Thoracic aorta (tissue), 2 donors: ENCODE measurements at regions not wholly inside any gene's neighbourhood (a gene's known extent, or its start where the extent isn't known, plus 50 kb on each side); places are given as distances from the start of the nearest gene placed in this dataset.

Experiments used
- ATAC-seq: fragments of 150-250 bp; one replicate; pipeline ENCODE4 v1.8.0; 2017; ENCODE audit warnings: low read depth; ENCODE audit not compliant: insufficient number of reproducible peaks, low FRiP score
- DNase-seq: peaks from one replicate; pipeline ENCODE4 v3.0.0-alpha.2; 2020; ENCODE audit warnings: low spot score
- H3K27ac ChIP-seq, 2 donors: fragments of 200-600 bp; sonication (generic); 1 replicate in 1 of 2; 2 replicates in 1 of 2; pipeline ENCODE4 v1.5.1; 2016; ENCODE audit warnings: mild to moderate bottlenecking in 2 of 2, moderate library complexity in 2 of 2
- H3K27me3 ChIP-seq: fragments of 200-600 bp; sonication (generic); replicated peaks from 2 replicates; pipeline ENCODE4 v1.6.0; 2016; ENCODE audit warnings: mild to moderate bottlenecking; ENCODE audit not compliant: insufficient read depth
- H3K36me3 ChIP-seq: fragments of 200-600 bp; sonication (generic); one replicate; pipeline ENCODE4 v1.5.1; 2016
- H3K4me1 ChIP-seq, 2 donors: fragments of 200-600 bp; sonication (generic); 1 replicate in 1 of 2; 2 replicates in 1 of 2; pipeline versions ENCODE4 v1.5.1 to v1.6.0; 2016; ENCODE audit warnings: low read depth in 2 of 2, mild to moderate bottlenecking in 1 of 2; ENCODE audit not compliant: control insufficient read depth in 1 of 2
- H3K4me3 ChIP-seq: fragments of 200-600 bp; sonication (generic); 2 replicates; pipeline ENCODE4 v1.5.1; 2016; ENCODE audit warnings: mild to moderate bottlenecking
- H3K9me3 ChIP-seq: fragments of 200-600 bp; sonication (generic); 2 replicates; pipeline ENCODE4 v1.5.1; 2016
- CTCF ChIP-seq: fragments of 200-600 bp; sonication (generic); IDR thresholded peaks from one replicate; pipeline ENCODE4 v1.5.1; 2019; ENCODE audit warnings: antibody characterized with exemption

GRCh38 chr5:107043665-107044064 is 627.1 kb downstream of the EFNA5 start:
- ATAC-seq (no peak), DNase-seq (no peak)
- H3K27me3 ChIP-seq: no peaks in the 10 kb centered on the region
- no peaks in the 10 kb centered on the region for H3K9me3 ChIP-seq
- no peak overlapping the region for H3K4me3 ChIP-seq
- H3K4me1 ChIP-seq: no peaks in the 10 kb centered on the region
- TF ChIP-seq CTCF: no peak
- no peak overlapping the region for H3K27ac ChIP-seq
- no peaks in the 10 kb centered on the region for H3K36me3 ChIP-seq

- Histone ChIP-seq H3K4me1 (no peaks in the 10 kb centered on the region), H3K27me3 (no peaks in the 10 kb centered on the region), H3K27ac (no peak overlapping the region), H3K36me3 (no peaks in the 10 kb centered on the region), H3K9me3 (no peaks in the 10 kb centered on the region), H3K4me3 (no peak overlapping the region)
- ATAC-seq (no peak), DNase-seq (no peak)
- no peak for TF ChIP-seq CTCF
These were observed 629.8 kb downstream of the EFNA5 start for GRCh38 chr5:107040907-107041306.

GRCh38 chr5:107032629-107033028 is 638.1 kb downstream of the EFNA5 start:
- H3K9me3 ChIP-seq: no peaks in the 10 kb centered on the region
- H3K4me3 ChIP-seq: no peak overlapping the region
- H3K36me3 ChIP-seq: no peaks in the 10 kb centered on the region
- H3K27ac ChIP-seq: no peak overlapping the region
- no peak for DNase-seq
- no peak for TF ChIP-seq CTCF
- H3K4me1 ChIP-seq: no peaks in the 10 kb centered on the region
- no peak for ATAC-seq
- no peaks in the 10 kb centered on the region for H3K27me3 ChIP-seq

GRCh38 chr5:107028938-107029337 is 641.8 kb downstream of the EFNA5 start:
- ATAC-seq: no peak
- H3K27me3 ChIP-seq: no peaks in the 10 kb centered on the region
- H3K9me3 ChIP-seq: no peaks in the 10 kb centered on the region

GRCh38 chr5:107025712-107026497 is 644.8 kb downstream of the EFNA5 start:
- H3K27ac ChIP-seq: no peak overlapping the region
- H3K9me3 ChIP-seq: no peaks in the 10 kb centered on the region
- H3K27me3 ChIP-seq: no peaks in the 10 kb centered on the region

More at GRCh38 chr5:107028938-107029337, 641.8 kb downstream of the EFNA5 start:
- peaks cover 0 to 4% of the 10 kb centered on the region in 2 donors for H3K4me1 ChIP-seq
- no peak for TF ChIP-seq CTCF
- H3K27ac ChIP-seq: no peak overlapping the region
- no peaks in the 10 kb centered on the region for H3K36me3 ChIP-seq
- DNase-seq: no peak
- no peak overlapping the region for H3K4me3 ChIP-seq

More at GRCh38 chr5:107025712-107026497, 644.8 kb downstream of the EFNA5 start:
- H3K4me3 ChIP-seq: no peak overlapping the region
- ATAC-seq (no peak), DNase-seq (no peak)
- no peak for TF ChIP-seq CTCF
- H3K4me1 ChIP-seq: peaks cover 0 to 7% of the 10 kb centered on the region in 2 donors
- H3K36me3 ChIP-seq: no peaks in the 10 kb centered on the region
